GM18517 (cell line): ENCODE measurements at regions not wholly inside any gene's neighbourhood (a gene's known extent, or its start where the extent isn't known, plus 50 kb on each side); places are given as distances from the start of the nearest gene placed in this dataset.
"Not testable (repeated sequence)": the region's sequence is repeated elsewhere in the genome, so short reads cannot be mapped to it uniquely, and the experiment has no call there.

Experiments
- ATAC-seq: cut with Tn5 transposase; IDR thresholded peaks from one replicate; pipeline ENCODE4 v1.9.1; 2021; ENCODE audit warnings: mild to moderate bottlenecking, moderate library complexity; ENCODE audit not compliant: unreplicated experiment

DNA sequence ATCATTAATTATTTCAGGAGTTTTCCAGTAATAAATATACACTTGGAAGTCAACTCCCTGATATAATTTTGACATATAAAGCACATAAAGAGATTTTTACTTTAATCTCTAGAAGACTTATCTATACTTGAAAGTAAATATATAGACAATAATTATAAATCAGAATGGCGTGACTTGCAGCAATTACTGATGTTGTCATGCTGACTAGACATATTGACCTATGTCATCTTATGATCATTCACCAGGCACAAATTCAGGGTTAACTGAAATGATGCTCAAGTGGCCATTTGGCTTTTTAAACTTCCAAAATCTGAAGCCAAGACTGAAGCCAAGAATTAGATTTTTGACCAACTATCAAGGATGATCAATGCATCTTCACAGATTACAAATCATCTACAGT, 192.2 kb downstream of the MCHR2 start:
- ATAC-seq = no peak

DNA sequence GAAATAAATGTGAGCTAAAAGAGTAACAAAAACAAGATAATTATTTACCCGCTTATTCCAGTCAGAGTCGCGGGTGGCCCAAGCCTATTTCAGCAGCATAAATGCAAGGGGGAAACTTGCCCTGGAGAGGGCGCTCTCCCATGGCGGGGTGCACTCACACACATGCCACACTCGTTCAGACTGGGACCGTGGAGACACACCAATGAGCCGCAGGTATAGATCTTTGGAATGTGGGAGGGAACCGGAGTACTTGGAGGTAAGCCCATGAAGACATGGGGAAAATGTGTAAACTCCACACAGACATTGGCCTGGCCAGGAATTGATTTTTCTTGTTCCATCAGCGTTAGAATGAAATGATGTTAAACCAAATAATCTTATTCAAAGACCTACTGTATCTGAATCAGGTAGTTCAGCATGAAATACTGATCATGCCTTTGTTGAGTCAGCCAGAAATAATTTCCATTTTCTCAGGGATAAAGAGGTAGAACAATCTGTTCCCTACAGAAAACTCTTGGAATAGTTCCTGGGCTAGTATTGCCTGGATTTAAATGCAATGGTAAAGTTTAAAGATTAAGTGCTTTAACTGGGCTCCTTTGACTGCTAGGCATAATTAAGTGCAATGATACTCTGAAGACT, 191.5 kb downstream of the MCHR2 start:
- ATAC-seq = no peak

DNA sequence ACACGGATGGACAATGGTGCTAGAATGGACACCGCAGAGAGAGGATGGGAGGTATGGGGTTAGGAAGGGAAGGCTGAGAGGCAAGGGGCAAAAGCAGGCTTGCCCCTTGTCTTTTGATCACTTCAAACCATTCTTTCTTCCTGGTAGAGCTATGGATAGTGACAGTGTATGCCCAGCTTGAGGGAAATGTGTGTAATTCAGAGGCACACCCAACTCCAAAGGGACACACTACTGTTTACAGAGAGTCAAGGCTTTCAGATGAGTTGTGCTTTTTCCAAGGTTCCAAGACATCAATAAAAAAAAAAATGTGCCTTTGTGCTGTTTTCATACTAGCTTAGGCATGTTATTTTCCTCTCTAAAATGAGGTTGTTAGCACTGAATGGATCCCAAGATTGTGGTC, 185.0 kb downstream of the MCHR2 start:
- ATAC-seq = no peak

DNA sequence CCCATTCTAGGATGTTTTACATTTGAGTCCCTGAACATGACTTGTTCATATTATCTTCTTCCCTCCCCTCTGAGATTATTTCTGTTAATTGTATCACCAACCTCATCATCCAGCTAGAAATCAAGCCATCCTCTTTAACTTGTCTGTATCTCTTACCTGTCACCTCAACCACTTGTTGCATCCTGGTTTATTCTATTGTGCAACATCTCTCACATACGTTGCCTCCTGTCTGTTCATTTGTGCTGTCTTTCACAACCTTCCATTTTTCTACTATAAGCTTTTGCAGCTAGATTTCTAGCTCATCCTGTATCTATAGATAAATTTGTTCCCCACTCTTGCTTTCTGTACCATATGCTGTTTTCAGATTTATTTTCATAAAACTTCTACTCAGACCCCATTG, 183.7 kb downstream of the MCHR2 start:
- ATAC-seq = no peak

DNA sequence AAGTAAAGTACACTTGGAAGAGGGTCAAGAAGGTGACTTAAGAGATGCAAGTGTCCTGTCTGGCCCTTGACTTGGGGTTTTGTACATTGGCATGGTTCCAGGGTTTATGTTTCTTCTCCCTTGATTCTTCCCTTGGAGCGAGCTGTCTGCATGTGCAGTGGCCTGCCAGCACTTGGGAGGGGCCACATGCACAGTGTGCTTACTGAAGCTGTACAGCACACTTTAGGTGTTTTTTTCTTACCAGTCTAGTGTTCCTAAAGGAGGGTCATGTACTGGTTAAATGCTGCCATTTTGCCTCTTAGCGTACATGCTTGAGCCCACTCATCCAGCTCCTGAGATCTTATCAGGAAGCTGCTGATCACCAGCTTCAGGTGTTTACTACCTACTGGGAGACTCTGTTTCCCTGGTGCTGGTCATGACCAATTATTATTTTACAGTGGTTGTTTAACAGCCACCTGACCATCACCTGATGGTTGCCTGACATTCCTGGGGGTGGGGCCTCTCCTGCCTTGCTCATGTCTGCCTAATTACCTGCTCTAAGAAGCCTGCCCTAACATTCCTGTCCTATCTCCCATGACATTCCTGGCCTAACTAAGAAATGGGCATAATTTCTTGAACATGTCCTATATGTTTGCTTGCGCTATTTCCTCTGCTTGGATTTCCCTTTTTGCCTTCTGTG, 182.9 kb downstream of the MCHR2 start:
- ATAC-seq = no peak

DNA sequence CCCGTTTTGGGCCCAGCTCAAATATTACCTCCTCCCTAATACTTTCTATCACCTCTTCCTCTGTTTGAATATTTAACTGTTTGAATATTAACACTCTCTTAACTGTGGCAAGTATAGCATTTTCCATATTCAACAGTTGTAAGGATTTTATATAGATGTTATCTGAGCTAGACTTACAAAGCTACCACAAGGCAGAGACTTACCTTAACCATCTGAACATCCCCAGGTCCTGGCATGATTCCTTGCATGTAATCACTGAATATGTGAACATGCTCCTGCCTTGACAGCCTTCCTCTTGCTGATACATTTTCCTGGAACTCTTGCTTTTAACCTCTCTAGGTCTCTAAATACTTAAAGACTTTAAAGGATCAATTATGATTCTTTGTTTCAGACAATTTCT, 182.4 kb downstream of the MCHR2 start:
- ATAC-seq = no peak

DNA sequence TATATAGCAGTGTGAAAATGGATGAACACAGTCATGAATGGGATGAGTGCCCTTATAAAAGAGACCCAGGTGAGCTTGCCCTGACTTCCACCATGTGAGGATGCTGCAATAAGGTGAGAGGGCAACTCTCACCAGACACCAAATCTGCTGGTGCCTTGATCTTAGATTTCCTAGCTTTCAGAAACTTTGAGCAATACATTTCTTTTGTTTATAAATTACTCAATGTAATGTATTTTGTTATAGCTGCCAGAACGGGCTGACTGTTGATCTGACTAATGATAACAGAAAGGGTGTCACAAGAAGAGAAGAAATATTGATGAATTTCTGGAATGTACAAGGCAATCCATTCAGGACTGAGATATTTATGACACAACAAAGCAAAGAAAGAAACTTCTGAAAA, 180.5 kb downstream of the MCHR2 start:
- ATAC-seq = no peak

DNA sequence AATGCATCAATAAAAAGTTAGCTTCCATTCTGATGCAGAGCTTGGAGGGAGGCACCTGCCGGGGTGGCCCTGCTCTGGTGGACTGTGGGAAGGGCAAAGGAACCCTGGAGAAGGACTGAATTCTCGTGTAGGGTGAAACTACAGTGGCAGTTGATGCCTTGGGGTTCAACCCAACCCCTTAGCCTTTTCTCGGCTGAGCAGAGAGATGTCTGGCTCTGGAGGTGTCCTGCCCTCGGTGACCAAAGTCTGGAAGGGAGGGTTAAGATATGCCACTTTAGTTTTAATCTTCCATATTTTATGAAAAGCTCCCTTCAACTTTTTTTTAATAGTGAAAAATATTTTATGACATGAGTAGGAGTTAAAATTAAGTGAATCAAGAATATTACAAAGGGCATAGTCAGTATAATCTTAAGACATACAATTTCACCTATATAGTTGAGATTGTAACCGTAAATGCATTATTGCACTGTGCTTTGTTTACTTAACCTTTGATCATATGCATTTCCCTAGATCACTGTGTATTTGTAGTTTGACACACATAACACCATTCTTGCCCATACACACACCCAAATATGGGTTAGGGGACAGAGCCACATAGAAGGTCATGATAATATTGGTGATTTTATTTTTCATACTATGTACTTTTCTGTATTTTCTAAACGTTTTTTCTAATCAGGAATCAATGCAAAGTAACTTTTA, 179.6 kb downstream of the MCHR2 start:
- no peak for ATAC-seq

DNA sequence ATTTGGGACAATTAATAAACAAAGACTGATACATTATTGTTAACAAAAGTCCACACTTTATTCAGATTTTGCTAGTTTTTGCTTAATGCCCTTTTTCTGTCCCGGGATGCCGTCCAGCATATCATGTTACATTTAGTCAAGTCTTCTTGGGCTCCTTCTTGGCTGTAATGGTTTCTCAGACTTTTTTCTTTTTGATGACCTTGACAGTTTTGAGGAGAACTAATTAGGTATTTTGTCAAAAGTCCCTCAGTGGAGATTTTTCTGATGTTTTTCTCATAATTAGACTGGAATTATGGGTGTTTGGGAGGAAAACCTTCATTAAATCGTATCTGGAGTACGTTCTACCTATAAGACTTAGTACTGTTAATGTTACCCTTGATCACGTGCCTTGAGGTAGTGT, 177.2 kb downstream of the MCHR2 start:
- ATAC-seq = no peak

DNA sequence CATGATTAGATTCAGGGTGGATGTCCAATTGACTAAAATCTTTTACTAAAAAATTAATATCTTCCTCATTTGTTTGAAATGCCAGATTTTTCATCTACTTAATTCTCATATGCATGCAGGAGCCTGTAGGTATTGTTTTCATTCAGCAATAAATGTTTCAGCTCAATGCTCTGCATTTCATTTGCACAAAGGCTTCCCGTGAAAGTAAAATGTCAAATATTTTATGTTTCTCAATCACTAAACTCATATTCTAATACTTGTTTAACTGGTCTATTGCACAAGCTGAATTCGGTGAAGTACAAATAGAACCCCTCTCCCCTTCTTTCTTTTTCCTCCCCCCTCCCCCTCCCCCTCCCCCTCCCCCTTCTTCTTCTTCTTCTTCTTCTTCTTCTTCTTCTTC, 175.9 kb downstream of the MCHR2 start:
- ATAC-seq = no peak

DNA sequence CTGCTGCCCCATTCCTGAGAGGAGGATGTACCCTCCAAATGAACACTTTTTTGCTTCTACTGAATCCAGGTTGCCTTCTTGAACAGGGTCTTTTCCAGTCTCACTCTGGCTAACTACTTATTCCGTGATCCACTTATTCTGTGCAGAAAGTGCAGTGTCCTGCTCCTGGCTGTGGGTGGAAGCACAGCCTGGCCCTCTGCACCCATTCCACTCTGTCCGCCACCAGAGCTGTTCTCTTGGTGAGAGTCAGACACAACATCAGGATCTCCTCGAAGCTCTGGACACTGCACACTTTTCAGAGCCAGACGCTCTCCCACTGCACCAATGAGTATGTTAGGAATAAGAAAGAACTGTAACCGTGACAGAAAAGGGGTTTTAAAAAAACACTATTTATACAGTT, 174.2 kb downstream of the MCHR2 start:
- no peak for ATAC-seq

DNA sequence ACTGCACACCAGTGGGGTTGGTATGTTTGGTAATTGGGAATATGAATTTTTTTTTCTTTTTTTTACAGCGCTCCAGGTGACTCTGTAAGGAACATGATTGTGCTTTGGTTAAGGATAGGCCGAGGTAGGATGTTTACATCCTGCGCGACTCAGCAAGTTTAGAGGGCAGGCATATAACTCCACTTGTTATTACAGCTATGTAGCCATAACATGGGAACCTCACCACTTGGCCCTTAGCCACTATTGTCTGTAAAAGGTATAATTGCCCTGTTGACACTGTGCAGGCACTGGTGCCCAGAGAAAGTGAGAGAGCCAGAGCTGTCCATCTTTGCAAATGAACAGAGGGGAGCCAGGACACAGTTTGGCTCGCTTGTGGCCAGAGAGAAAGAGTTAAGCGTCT, 172.9 kb downstream of the MCHR2 start:
- no peak for ATAC-seq

DNA sequence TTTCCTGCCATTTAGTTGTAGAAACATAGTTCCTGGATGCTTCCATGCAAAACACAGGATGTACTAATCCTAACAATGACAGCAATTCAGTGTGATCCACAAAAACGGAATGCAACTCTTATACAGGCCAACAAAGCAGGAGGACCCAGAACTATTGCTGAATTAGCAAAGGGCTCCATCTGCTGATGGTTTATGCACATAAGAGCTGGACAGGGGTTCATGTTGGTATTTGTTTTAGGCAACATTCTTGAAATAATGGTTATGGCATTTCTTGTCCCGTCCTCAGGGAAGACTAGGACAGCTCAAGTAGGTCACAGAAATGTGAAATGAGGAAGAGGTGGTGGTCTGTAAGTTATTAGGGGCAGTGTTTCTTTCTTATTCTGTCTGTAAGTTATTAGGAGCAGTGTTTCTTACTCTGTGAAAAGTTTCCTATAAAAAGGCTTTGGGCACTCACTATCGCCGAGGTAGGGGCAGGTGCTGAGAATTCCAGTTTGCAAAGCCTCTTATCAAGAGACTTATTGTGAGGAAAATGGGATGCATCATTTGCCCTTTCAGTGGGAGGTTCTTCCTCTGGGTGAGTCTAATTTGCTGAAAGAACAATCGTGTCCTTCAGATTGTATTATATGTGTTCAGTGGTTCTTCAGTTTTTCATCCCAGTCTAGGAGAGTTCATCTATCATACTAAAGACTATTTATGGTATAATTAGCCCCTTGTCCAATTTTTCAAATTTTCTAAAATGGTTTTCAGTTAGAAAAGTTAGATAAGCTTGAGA, 171.1 kb downstream of the MCHR2 start:
- no peak for ATAC-seq

DNA sequence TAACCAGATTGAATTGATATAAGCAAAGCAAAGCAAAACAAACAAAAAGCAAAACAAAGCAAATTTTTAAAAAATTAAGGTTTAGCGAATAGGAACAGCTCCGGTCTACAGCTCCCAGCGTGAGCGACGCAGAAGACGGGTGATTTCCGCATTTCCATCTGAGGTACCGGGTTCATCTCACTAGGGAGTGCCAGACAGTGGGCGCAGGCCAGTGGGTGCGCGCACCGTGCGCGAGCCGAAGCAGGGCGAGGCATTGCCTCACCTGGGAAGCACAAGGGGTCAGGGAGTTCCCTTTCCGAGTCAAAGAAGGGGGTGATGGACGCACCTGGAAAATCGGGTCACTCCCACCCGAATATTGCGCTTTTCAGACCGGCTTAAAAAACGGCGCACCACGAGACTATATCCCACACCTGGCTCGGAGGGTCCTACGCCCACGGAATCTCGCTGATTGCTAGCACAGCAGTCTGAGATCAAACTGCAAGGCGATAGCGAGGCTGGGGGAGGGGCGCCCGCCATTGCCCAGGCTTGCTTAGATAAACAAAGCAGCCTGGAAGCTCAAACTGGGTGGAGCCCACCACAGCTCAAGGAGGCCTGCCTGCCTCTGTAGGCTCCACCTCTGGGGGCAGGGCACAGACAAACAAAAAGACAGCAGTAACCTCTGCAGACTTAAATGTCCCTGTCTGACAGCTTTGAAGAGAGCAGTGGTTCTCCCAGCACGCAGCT, 170.3 kb downstream of the MCHR2 start:
- ATAC-seq = not testable (repeated sequence)

DNA sequence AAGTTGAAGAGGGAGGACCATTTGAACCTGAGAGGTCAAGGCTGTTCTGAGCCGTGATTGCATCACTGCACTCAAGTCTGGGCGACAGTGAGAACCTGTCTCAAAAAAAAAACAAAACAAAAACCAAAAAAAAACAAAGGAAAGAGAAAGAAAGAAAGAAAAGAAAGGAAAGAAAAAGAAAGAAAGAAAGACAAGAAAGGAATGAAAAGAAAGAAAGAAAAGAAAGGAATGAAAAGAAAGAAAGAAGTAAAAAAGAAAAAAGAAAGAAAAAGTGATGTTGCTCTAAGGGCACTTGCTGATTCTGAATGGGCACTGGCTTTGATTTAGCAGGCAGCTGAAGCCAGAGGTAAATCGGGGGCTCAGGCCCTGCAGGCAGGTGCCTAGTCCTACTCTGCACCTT, 161.0 kb downstream of the MCHR2 start:
- ATAC-seq = no peak

DNA sequence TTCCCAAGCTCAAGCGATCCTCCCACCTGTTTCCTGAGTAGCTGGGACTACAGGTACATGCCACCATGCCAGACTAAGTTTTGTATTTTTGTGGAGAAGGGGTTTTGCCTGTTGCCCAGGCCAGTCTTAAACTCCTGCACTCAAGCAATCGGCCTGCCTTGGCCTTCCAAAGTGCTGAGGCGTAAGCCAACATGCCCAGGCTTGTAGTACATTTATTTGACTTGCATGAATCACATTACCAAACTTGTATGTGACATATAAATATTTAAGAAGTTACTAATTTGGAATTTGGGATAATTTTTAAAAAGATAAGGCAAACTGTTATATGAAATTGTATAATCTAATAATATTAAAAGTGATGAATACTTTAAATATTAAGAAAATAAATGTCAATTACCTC, 157.6 kb downstream of the MCHR2 start:
- no peak for ATAC-seq

DNA sequence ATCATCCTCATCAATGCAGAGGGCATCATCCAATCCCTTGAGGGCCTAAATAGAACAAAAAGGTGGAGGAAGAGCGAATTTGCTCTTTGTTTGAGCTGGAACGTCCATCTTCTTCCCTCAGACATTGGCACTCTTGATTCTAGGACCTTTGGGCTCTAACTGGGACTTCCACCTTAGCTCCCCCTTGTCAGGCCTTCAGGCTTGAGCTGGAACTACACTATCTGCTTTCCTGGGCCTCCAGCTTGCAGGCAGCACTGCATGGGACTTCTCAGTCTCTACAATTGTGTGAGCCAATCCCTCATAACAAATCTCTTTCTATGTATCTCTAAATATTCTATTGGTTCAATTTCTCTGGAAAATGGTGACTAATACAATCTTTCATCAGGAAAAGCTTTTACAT, 155.4 kb downstream of the MCHR2 start:
- no peak for ATAC-seq

DNA sequence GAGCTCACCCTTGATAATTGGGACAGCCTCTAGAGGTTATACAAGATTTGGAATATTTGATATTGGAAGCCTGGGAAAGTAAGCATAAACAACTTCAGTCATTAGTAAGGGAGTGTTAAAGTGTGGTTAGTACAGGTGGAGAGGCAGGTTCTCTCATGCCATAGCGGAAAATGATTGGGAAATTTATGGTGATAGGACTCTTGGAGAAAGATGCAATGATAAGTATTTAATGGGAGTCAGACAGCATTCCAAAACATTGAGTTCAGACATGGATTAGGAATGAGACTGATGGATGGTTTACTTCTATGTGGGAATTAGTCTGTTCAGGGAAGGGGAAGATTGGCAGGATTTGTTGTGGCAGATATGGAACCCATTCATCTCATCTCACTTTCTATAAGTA, 152.7 kb downstream of the MCHR2 start:
- no peak for ATAC-seq

DNA sequence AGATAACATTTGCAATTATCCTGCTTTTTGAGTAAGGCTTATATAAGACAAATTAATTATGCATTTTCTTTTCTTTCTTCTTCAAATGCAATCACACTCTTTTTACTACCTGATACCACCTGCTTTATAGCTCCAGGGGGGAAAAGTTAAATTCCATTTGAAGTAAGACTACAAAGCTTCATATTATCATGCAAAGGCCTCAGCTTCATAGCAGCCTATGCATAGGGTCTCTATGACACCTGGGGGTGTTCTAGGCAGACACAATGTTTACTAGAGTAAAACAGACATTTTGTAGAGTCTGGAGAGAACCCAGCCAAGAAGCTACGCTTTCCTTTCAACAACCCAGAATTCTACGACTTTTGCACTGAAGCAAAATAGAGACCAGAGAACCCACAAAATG, 148.0 kb downstream of the MCHR2 start:
- no peak for ATAC-seq

DNA sequence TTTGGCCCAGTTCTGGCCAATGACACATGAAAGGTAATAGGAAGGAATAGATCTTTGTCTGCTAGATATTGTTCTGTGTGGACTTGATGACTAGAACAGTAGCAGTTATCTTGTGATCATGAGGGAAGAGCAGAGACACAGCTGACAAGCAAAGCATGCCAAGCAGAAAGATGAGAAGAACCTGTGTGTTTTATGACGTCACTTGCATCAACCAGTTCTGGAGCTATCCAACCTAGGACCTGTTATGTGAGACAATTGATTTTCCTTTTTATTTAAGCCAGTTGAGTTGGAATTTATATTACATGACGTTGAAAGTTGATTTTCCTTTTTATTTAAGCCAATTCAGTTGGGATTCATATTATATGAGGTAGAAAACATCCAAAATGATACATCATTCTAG, 143.2 kb downstream of the MCHR2 start:
- no peak for ATAC-seq

DNA sequence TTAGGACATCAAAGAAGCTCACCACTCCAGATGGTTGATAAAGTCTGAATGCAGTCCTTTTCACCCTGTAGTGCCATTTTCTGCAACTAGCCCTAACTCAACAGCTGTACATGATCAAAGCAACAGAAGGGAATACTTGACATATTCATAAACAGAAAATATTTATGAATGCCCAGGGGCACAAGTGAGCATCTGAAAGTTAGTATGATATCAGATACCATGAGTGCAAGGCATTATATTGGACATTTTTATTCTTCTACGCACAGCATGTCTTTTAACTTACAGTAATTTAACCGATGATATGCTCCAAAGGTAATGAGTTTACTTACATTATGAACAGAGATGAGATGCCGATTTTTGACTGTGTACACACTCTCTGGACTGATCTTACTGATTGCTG, 142.0 kb downstream of the MCHR2 start:
- no peak for ATAC-seq
